ENCODE measurements at regions not wholly inside any gene's neighbourhood (a gene's known extent, or its start where the extent isn't known, plus 50 kb on each side); places are given as distances from the start of the nearest gene placed in this dataset.

GRCh38 chr14:66268802-66269334, 217.3 kb upstream of the CCDC196 start (continued):
- TF ChIP-seq REST (IDR thresholded peaks at IDR 0.05; ENCODE audit: low read depth, low read length) (no peak), SIN3A (IDR thresholded peaks at IDR 0.05; ENCODE audit: borderline replicate concordance, low read depth, low read length) (no peak), YY1 (IDR thresholded peaks at IDR 0.05; ENCODE audit: low read depth) (no peak), ELF1 (IDR thresholded peaks at IDR 0.05) (no peak), GABPA (IDR thresholded peaks at IDR 0.05; ENCODE audit: low read depth) (no peak), PBX3 (IDR thresholded peaks at IDR 0.05) (no peak), RCOR1 (IDR thresholded peaks at IDR 0.05; ENCODE audit: low read length) (no peak), NRF1 (IDR thresholded peaks at IDR 0.05; ENCODE audit: low read depth, low read length) (no peak)

GRCh38 chr14:66272221-66272620, 213.9 kb upstream of the CCDC196 start:
- Histone ChIP-seq H3K9me3 (no peaks in the 10 kb centered on the region), H3K27me3 (ENCODE audit: insufficient read depth) (no peaks in the 10 kb centered on the region), H3K36me3 (replicated peaks in 1 of 2; ENCODE audit: control insufficient read depth in 1 of 2, insufficient read depth in 2 of 2, low read length in 1 of 2) (no peaks in the 10 kb centered on the region), H3K9me2 (no peaks in the 10 kb centered on the region), H3K4me2 (no peak overlapping the region), H3K4me3 (ENCODE audit: low read depth in 2 of 2, low read length in 1 of 2) (no peak overlapping the region), H3K4me1 (ENCODE audit: control insufficient read depth in 1 of 2, insufficient read depth in 2 of 2, low read depth in 1 of 2, low read length in 1 of 2) (no peaks in the 10 kb centered on the region; a peak in 1 of 4 replicates), H3F3A (replicated peaks; ENCODE audit: insufficient read depth) (no peaks in the 10 kb centered on the region), H2AFZ (ENCODE audit: low read depth) (no peak overlapping the region), H3K79me2 (ENCODE audit: insufficient read depth) (no peaks in the 10 kb centered on the region), H3K9ac (no peak overlapping the region), H4K20me1 (ENCODE audit: insufficient read depth) (no peaks in the 10 kb centered on the region), H3K27ac (ENCODE audit: low read depth in 2 of 2, low read length in 1 of 2) (no peak overlapping the region)
- ChIA-PET POLR2A (no interaction called here), CTCF (no interaction called here)
- no peak for DNase-seq
- TF ChIP-seq MAX (IDR thresholded peaks at IDR 0.05; ENCODE audit: low read depth): no peak
- no peak for TF ChIP-seq RFX5 (IDR thresholded peaks at IDR 0.05; ENCODE audit: low read length)
- no peak for TF ChIP-seq FOSL2 (IDR thresholded peaks at IDR 0.05; ENCODE audit: borderline replicate concordance, low read depth)
- no peak for TF ChIP-seq CHD2 (IDR thresholded peaks at IDR 0.05; ENCODE audit: low read length, partially characterized antibody)
- TF ChIP-seq USF2 (IDR thresholded peaks at IDR 0.05; ENCODE audit: borderline replicate concordance, low read depth, low read length): no peak
- no peak for TF ChIP-seq NFIC (IDR thresholded peaks at IDR 0.05; ENCODE audit: borderline replicate concordance)
- WGBS (ENCODE audit: low lambda C conversion rate): 6% methylated on average over 1 of the region's 1 CpG

Measured in SK-N-SH (cell line).